ENCODE measurements at regions not wholly inside any gene's neighbourhood (a gene's known extent, or its start where the extent isn't known, plus 50 kb on each side); places are given as distances from the start of the nearest gene placed in this dataset.

DNA sequence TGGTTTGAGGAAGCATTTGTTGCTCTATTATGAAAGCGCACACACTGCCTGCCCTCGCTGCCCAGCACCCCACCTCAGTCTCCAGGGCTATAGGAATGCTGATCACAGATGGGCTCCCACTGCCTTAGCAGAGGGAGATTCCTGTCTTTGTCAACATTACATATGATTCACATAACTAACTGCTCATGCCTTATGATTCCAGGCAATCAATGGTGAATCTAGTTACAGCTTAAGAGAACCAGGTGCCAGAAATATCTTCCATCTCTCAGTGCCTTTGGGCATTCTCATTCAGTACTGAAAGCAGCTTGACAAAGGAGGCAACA is 458.9 kb upstream of the C9orf72 start:
- DNase-seq, result no peak

GRCh38 chr9:28034242-28034641 is 461.0 kb upstream of the C9orf72 start:
- DNase-seq, result no peak

GRCh38 chr9:28037968-28038367 is 464.7 kb upstream of the C9orf72 start:
- DNase-seq, result no peak

DNA sequence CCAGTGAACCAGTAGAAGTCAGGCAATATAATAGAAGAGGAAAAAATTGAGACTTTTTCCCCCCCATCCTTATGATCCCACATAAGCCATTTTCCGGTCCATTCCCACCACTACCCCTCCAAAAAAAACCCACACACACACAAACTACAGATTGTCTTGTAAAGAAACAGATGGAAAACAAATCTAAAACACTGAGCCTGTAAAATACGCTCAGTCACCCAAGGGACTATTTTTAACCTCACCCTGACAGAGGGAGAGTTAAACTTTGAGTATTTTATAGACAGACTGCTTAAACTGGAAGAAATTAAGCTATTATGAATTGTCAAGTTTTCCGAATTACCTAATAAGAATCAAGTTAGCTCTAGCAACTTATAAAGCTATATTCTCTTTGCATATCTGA is 471.8 kb upstream of the C9orf72 start:
- DNase-seq, result no peak

DNA sequence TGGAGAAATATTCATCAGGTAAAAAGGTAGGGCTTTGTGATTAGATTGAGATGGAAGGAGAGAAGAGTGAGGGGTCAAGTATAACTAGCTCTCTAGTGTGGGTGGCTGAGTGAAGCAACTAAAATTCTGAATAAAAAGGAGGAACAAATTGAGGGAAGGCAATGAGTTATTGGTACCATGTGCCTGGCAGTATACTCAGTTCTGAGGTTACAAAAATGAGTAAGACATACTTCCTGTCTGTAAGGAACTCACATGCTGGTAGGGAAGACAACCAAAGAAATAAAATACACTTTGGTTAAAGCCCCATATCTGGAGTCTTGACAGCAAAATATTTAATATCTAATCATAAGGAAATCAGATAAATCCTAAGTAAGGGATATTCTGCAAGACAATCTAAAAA is 476.8 kb upstream of the C9orf72 start:
- no peak for DNase-seq

DNA sequence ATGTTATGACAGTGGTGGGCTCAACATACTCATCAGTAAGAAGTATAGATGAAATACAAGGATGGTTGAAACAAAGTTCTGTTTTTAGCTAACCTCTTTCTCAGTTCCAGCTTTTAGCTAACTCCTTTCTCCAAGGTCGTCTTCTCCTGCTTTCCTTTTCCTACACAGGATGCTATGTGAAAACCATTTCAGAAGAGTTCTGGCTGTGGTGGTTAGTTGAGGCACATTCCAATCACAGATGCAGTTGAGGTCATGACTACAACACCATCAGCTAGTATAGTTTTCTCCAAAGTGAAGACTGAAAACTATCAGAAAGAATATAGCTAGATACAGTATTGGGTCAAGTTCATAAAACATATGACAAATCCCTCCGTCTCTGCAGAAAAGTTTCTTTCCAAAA is 477.7 kb upstream of the C9orf72 start:
- DNase-seq, result no peak

GRCh38 chr9:28051559-28052503 is 478.6 kb upstream of the C9orf72 start:
- DNase-seq, result no peak

- DNase-seq, result no peak
Measured at GRCh38 chr9:28053096-28053777, 480.0 kb upstream of the C9orf72 start.

DNA sequence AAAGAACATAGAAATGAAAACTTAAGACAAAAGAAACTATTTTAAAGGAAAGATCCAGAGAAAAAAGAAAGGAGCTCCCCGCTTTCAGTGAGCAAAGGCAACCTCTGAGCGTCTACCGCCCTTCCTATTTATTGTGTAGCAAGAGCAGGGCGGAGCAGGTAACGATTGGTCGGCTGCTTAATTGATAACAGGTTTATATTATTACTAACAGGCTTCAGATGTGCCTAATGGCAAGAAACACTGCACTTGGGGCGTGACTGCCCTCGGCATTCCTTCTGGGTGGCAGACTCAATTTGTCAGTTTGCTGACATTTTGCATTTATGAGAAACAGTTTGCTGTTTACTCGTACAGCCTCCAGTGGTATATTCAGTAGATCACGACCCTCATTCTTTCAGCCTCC is 482.7 kb upstream of the C9orf72 start:
- DNase-seq, result no peak

DNA sequence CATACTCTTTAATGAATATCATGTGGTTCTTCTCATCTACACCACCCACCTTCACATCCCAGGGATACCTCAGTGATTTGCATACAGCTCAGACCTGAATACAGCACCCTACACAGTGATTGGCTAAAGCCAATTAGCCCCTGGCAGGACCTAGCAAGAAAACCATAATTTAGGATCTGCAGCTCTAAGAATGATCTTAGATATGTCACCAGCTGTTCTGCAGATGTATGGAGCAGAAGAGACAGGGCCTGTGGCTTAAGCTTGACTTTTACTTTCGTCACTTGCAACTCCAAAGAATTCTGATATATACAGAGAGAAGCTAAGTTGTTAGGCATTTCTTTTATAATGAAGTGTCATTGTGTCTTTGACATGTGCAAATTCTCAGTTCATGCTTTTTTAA is 483.2 kb upstream of the C9orf72 start:
- DNase-seq, result no peak

GRCh38 chr9:28059192-28059591 is 485.9 kb upstream of the C9orf72 start:
- no peak for DNase-seq

- DNase-seq, result no peak
Measured at GRCh38 chr9:28064241-28064815, 491.0 kb upstream of the C9orf72 start.

GRCh38 chr9:28073270-28073669 is 500.0 kb upstream of the C9orf72 start:
- no peak for DNase-seq

DNA sequence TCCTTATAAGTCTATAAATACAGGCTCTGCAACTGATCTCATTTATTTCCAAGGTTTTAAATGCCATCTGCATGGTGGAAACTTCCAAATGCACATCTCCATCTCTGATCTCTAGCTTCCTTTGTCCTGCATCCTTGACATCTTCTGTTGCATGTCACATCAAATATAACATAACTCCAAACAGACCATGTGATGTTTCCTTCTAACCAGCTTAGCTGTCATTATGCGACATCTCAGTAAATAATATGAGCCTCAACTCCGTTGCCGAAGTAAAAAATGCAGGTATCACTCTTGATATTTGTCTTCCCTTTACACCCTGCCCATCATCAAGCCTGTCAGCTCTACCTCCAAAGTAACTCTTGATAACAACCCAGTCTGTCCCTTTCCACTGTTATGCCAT is 506.4 kb upstream of the C9orf72 start:
- DNase-seq, result no peak

GRCh38 chr9:28082671-28083070 is 509.4 kb upstream of the C9orf72 start:
- DNase-seq, result no peak

- DNase-seq, result no peak
Measured at GRCh38 chr9:28086881-28087280, 513.6 kb upstream of the C9orf72 start.

- DNase-seq, result no peak
Measured at GRCh38 chr9:28092981-28093936, 520.0 kb upstream of the C9orf72 start.

DNA sequence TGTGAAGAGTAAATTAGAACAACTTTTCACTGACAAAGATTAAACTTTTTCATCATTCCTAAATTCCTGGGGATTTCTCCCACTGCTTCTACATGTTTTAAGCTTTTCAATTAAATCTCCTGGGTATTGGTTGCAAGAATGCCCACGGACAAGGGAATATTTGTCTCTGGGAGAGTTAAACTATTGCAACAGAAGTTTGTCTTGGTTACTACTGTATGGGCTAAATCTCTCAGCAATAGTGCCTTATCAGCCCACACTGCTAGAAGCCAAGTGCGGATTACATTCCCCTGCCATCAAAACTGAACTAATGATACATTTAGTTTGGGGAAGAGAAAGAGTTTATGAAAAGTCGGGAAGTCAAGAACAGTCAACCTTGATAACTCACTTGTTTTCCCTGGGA is 528.2 kb upstream of the C9orf72 start:
- no peak for DNase-seq

DNA sequence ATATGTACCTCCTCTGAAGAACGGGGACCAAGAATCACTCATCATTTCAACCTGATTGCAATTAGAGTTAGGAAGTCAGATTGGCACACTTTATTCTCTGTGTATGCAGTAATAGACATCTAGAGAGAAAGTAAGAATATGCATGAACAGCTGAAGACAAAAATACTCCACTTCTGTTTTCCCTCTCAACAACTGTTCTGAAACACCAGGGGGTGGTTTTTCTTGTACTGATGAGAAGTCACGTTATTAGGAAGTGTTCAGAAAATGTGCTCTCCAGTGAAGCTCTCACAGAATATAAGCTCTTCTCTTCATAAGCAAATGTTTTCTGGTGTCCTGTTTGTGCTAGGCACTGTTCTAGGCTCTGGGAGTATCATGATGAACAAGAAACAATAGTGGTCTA is 531.7 kb upstream of the C9orf72 start:
- no peak for DNase-seq

DNA sequence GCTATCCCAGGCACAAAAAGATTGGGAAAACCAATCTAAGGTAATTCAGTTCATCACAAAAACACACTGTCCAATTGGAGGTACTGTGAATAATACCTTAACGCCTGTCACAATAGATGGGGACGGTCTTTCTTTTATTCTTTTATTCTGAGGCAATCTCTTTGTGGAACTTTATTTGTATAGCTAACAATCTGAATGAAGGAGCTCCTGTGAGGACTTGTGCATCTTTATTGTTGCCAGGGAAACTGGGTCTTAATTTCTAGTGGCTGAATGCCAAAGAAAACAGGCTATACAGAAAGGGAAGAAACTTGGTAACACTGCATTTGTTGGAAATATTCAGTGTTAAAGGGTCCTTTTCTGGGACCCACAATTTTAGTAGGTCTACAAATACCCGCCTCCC is 546.9 kb upstream of the C9orf72 start:
- no peak for DNase-seq

GRCh38 chr9:28120626-28121025 is 547.3 kb upstream of the C9orf72 start:
- no peak for DNase-seq

DNA sequence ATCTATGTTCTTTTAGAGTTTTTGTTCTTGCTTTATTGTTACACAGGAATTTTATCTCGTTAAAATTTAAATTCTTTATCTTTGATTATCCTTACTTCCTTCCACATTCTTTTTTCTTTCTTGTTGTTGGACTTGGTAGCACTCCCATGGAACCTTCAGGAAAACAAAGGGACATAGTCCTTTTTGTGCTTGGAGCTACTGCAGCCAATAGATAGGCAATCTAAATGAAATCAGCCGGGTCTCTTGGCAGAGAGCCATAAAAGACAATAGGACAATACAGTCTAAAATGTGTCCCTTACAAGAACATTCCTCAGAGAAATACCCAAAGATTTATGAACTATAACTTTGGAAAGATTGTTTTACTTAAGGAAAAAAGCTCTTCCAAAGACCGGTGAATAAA is 548.1 kb upstream of the C9orf72 start:
- DNase-seq, result no peak

- DNase-seq, result no peak
Measured at GRCh38 chr9:28124917-28125316, 551.6 kb upstream of the C9orf72 start.
